ENCODE measurements at regions not wholly inside any gene's neighbourhood (a gene's known extent, or its start where the extent isn't known, plus 50 kb on each side); places are given as distances from the start of the nearest gene placed in this dataset.

- H3K23ac ChIP-seq (ENCODE audit: low read depth, low read length): 0 out of 2 replicates have a peak overlapping the region, but pooled peaks have one; percentile 11
- no peak overlapping the region for H3K18ac ChIP-seq (ENCODE audit: low read depth, low read length)
- H2BK5ac ChIP-seq (ENCODE audit: low read depth, low read length, poor library complexity, severe bottlenecking): no peak overlapping the region
- H2BK20ac ChIP-seq (ENCODE audit: low read depth, low read length): no peak overlapping the region
- H2BK15ac ChIP-seq (ENCODE audit: low read depth, low read length): no peak overlapping the region
- H2AFZ ChIP-seq (replicated peaks; ENCODE audit: low read length, poor library complexity): no peak overlapping the region
- H3K4me3 ChIP-seq (ENCODE audit: insufficient read depth, low read depth, low read length): no peak overlapping the region
- no peaks in the 10 kb centered on the region for H3K4me1 ChIP-seq (ENCODE audit: control insufficient read depth, insufficient read depth, low read length)
- H4K91ac ChIP-seq (ENCODE audit: insufficient read depth, low read depth, low read length): no peak overlapping the region
- no peak overlapping the region for H4K8ac ChIP-seq (ENCODE audit: low read depth in 2 of 2, low read length in 2 of 2)
- no peak overlapping the region for H3K56ac ChIP-seq (ENCODE audit: extremely low read depth, insufficient read depth, low read length)
- no peak overlapping the region for H3K4ac ChIP-seq (ENCODE audit: low read depth, low read length)
- H3K27ac ChIP-seq (ENCODE audit: insufficient read depth, low read length): no peak overlapping the region
- H3K79me1 ChIP-seq (ENCODE audit: low read depth in 1 of 2, low read length in 2 of 2): no peaks in the 10 kb centered on the region
- H3K14ac ChIP-seq (replicated peaks; ENCODE audit: low read depth, low read length): no peak overlapping the region; the same call in 1 of the 2 replicates
- ChIA-PET CTCF (no interaction called here), POLR2A (ENCODE audit: unreplicated experiment) (no interaction called here)
- in situ Hi-C loops (cut with MboI; ENCODE audit: low sequenced_read_pairs): no loop called here
- DNase-seq (no peak), ATAC-seq (ENCODE audit: low read depth) (no peak)
- no peak overlapping the region for H3K9ac ChIP-seq (ENCODE audit: low read depth, low read length)
- no peaks in the 10 kb centered on the region for H4K20me1 ChIP-seq (ENCODE audit: insufficient read depth, low read length)
- no peak overlapping the region for H4K5ac ChIP-seq (ENCODE audit: low read depth, low read length)
- no peak overlapping the region for H3K4me2 ChIP-seq (ENCODE audit: low read depth, low read length)
- H2BK120ac ChIP-seq (ENCODE audit: low read depth, low read length): no peak overlapping the region
- no peaks in the 10 kb centered on the region for H3K27me3 ChIP-seq (ENCODE audit: control insufficient read depth, insufficient read depth, low read length)
- no peaks in the 10 kb centered on the region for H3K36me3 ChIP-seq (ENCODE audit: control insufficient read depth, insufficient read depth, low read length)
- H3K9me3 ChIP-seq (ENCODE audit: control insufficient read depth, insufficient read depth, low read length): no peaks in the 10 kb centered on the region
- H2AK5ac ChIP-seq (ENCODE audit: low read depth, low read length): no peak overlapping the region
- TF ChIP-seq MAFK (IDR thresholded peaks at IDR 0.05; ENCODE audit: low read depth, low read length): no peak
- TF ChIP-seq FOS (IDR thresholded peaks at IDR 0.05; ENCODE audit: low read depth, low read length): no peak
- no peak for TF ChIP-seq ELK1 (IDR thresholded peaks at IDR 0.05; ENCODE audit: borderline replicate concordance, low read depth, low read length)
- TF ChIP-seq CHD1 (IDR thresholded peaks at IDR 0.05; ENCODE audit: low read depth, low read length): no peak
- TF ChIP-seq SMC3 (IDR thresholded peaks at IDR 0.05; ENCODE audit: low read depth, low read length): no peak
- no peak for TF ChIP-seq USF2 (IDR thresholded peaks at IDR 0.05; ENCODE audit: low read depth, low read length)
- no peak for TF ChIP-seq MXI1 (IDR thresholded peaks at IDR 0.05; ENCODE audit: borderline replicate concordance, low read depth, low read length)
- TF ChIP-seq BHLHE40 (IDR thresholded peaks at IDR 0.05; ENCODE audit: low read depth, low read length): no peak
- TF ChIP-seq NFE2L2 (IDR thresholded peaks at IDR 0.05; ENCODE audit: low read depth, low read length): no peak
- no peak for TF ChIP-seq POLR2A (IDR thresholded peaks at IDR 0.05; ENCODE audit: low read depth, low read length)
- no peaks in the 10 kb centered on the region for H3K9me1 ChIP-seq (ENCODE audit: insufficient read depth, low read length)
- H2AK9ac ChIP-seq (replicated peaks; ENCODE audit: low read depth, low read length, poor library complexity): no peak overlapping the region
- no TSS peak for BruUV-seq (replicated peaks)
- dilution Hi-C loops (cut with HindIII; ENCODE audit: low sequenced_read_pairs, unreplicated experiment): no loop called here
- WGBS, 2 experiments (ENCODE audit: extremely low coverage in 2 of 2, insufficient read length in 1 of 2): 86% methylated on average over 1 of the region's 4 CpGs; no CpG with 5 or more reads in 1 of the 2 experiments
- intact Hi-C loops (cut with micrococcal nuclease): loop anchor here (5.0 kb wide), 1 partner anchor 642 kb away; no protein-coding TSS in a partner anchor
Observed at GRCh38 chr1:178599087-178599486, 86.2 kb downstream of the TEX35 start.
